Activated CD8-positive, alpha-beta memory T cell treated with anti-CD3 and anti-CD28 coated beads, Interleukin-2, amount 10 ng/mL, durations not matched to agents 7 days and 5 days (primary cell): ENCODE measurements at regions not wholly inside any gene's neighbourhood (a gene's known extent, or its start where the extent isn't known, plus 50 kb on each side); places are given as distances from the start of the nearest gene placed in this dataset.

Source experiments
- ATAC-seq: fragments of 150-1000 bp; cut with Tn5 transposase; one replicate; pipeline ENCODE4 v1.10.0; 2021; ENCODE audit warnings: moderate library complexity
- CTCF ChIA-PET: fragments of 350-600 bp; sonication (Branson Sonifier 250); formaldehyde crosslinking; loops from one replicate; lab custom pipeline; 2021; ENCODE audit warnings: antibody characterized with exemption; lab: Charles Lee
- DNase-seq: peaks from one replicate; pipeline ENCODE4 v3.0.0-alpha.2; 2020
- H3K27ac Mint-ChIP-seq: one replicate; pipeline ENCODE4 v1.8.0; 2021; ENCODE audit warnings: mild to moderate bottlenecking, mixed read lengths
- H3K27me3 Mint-ChIP-seq: one replicate; pipeline ENCODE4 v1.8.0; 2021; ENCODE audit warnings: mixed read lengths
- H3K36me3 Mint-ChIP-seq: one replicate; pipeline ENCODE4 v1.8.0; 2021; ENCODE audit warnings: mild to moderate bottlenecking, mixed read lengths
- H3K4me1 Mint-ChIP-seq: one replicate; pipeline ENCODE4 v1.8.0; 2021; ENCODE audit warnings: mixed read lengths
- H3K4me3 Mint-ChIP-seq: one replicate; pipeline ENCODE4 v1.8.0; 2021; ENCODE audit warnings: mild to moderate bottlenecking, moderate library complexity, mixed read lengths
- H3K9me3 Mint-ChIP-seq: one replicate; pipeline ENCODE4 v1.8.0; 2022; ENCODE audit warnings: low read depth, mixed read lengths

- DNase-seq (no peak), ATAC-seq (no peak)
- H3K27me3 Mint-ChIP-seq: no peaks in the 10 kb centered on the region
- H3K4me1 Mint-ChIP-seq: no peaks in the 10 kb centered on the region
- CTCF ChIA-PET: no interaction called here
- H3K9me3 Mint-ChIP-seq: no peaks in the 10 kb centered on the region
- no peak overlapping the region for H3K27ac Mint-ChIP-seq
- H3K4me3 Mint-ChIP-seq: no peak overlapping the region
- H3K36me3 Mint-ChIP-seq: no peaks in the 10 kb centered on the region
Measured at GRCh38 chr3:181076558-181076957, 87.0 kb upstream of the DNAJC19 start.

- H3K4me1 Mint-ChIP-seq: no peaks in the 10 kb centered on the region
- H3K9me3 Mint-ChIP-seq: no peaks in the 10 kb centered on the region
- CTCF ChIA-PET: no interaction called here
- no peak overlapping the region for H3K4me3 Mint-ChIP-seq
- ATAC-seq (no peak), DNase-seq (no peak)
- H3K36me3 Mint-ChIP-seq: no peaks in the 10 kb centered on the region
- H3K27me3 Mint-ChIP-seq: no peaks in the 10 kb centered on the region
- H3K27ac Mint-ChIP-seq: no peak overlapping the region
Measured at GRCh38 chr3:181075098-181075497, 85.6 kb upstream of the DNAJC19 start.

- CTCF ChIA-PET: no interaction called here
- Mint-ChIP-seq H3K27ac (no peak overlapping the region), H3K27me3 (no peaks in the 10 kb centered on the region), H3K36me3 (no peaks in the 10 kb centered on the region), H3K9me3 (no peaks in the 10 kb centered on the region), H3K4me1 (no peaks in the 10 kb centered on the region), H3K4me3 (no peak overlapping the region)
- DNase-seq (no peak), ATAC-seq (no peak)
Measured at GRCh38 chr3:181066143-181067087, 76.9 kb upstream of the DNAJC19 start.

- H3K4me3 Mint-ChIP-seq: no peak overlapping the region
- no peak for DNase-seq
- H3K27me3 Mint-ChIP-seq: no peaks in the 10 kb centered on the region
- CTCF ChIA-PET: no interaction called here
- no peaks in the 10 kb centered on the region for H3K36me3 Mint-ChIP-seq
- H3K27ac Mint-ChIP-seq: no peak overlapping the region
- no peaks in the 10 kb centered on the region for H3K9me3 Mint-ChIP-seq
- ATAC-seq: no peak
- no peaks in the 10 kb centered on the region for H3K4me1 Mint-ChIP-seq
Measured at GRCh38 chr3:181056136-181056732, 66.7 kb upstream of the DNAJC19 start.

- no peak overlapping the region for H3K27ac Mint-ChIP-seq
- DNase-seq (no peak), ATAC-seq (no peak)
- H3K4me1 Mint-ChIP-seq: no peaks in the 10 kb centered on the region
- peaks cover 3% of the 10 kb centered on the region for H3K27me3 Mint-ChIP-seq
- no peaks in the 10 kb centered on the region for H3K36me3 Mint-ChIP-seq
- no peaks in the 10 kb centered on the region for H3K9me3 Mint-ChIP-seq
- CTCF ChIA-PET: no interaction called here
- H3K4me3 Mint-ChIP-seq: no peak overlapping the region
Measured at GRCh38 chr3:181054538-181054937, 65.0 kb upstream of the DNAJC19 start.

- H3K36me3 Mint-ChIP-seq: no peaks in the 10 kb centered on the region
- no peak overlapping the region for H3K4me3 Mint-ChIP-seq
- H3K4me1 Mint-ChIP-seq: no peaks in the 10 kb centered on the region
- no peak for DNase-seq
- peaks cover 3% of the 10 kb centered on the region for H3K27me3 Mint-ChIP-seq
- no peak for ATAC-seq
- no peaks in the 10 kb centered on the region for H3K9me3 Mint-ChIP-seq
- CTCF ChIA-PET: no interaction called here
- no peak overlapping the region for H3K27ac Mint-ChIP-seq
Measured at GRCh38 chr3:181052256-181052655, 62.7 kb upstream of the DNAJC19 start.

- no peaks in the 10 kb centered on the region for H3K4me1 Mint-ChIP-seq
- no peaks in the 10 kb centered on the region for H3K9me3 Mint-ChIP-seq
- no peak overlapping the region for H3K4me3 Mint-ChIP-seq
- no peaks in the 10 kb centered on the region for H3K36me3 Mint-ChIP-seq
- H3K27ac Mint-ChIP-seq: no peak overlapping the region
- CTCF ChIA-PET: no interaction called here
- peaks cover 3% of the 10 kb centered on the region for H3K27me3 Mint-ChIP-seq
- no peak for DNase-seq
- ATAC-seq: no peak
Measured at GRCh38 chr3:181050738-181051137, 61.2 kb upstream of the DNAJC19 start.

GRCh38 chr3:181040030-181040429, 50.5 kb upstream of the DNAJC19 start:
- Mint-ChIP-seq H3K36me3 (no peaks in the 10 kb centered on the region), H3K27me3 (no peaks in the 10 kb centered on the region), H3K27ac (no peak overlapping the region), H3K4me1 (no peaks in the 10 kb centered on the region), H3K9me3 (peaks cover 3% of the 10 kb centered on the region), H3K4me3 (no peak overlapping the region)
- DNase-seq (no peak), ATAC-seq (no peak)
- CTCF ChIA-PET: no interaction called here
